GM10248 (cell line): ENCODE measurements at regions not wholly inside any gene's neighbourhood (a gene's known extent, or its start where the extent isn't known, plus 50 kb on each side); places are given as distances from the start of the nearest gene placed in this dataset.

Experiments
- CTCF ChIA-PET: fragments of 300-600 bp; sonication (Branson Sonifier 250); formaldehyde crosslinking; extraction: SDS; loops from one replicate; lab custom pipeline; 2021; ENCODE audit warnings: antibody characterized with exemption; lab: Yijun Ruan, JAX
- POLR2A ChIA-PET: fragments of 350-650 bp; sonication (Branson Sonifier 250); formaldehyde crosslinking; extraction: SDS; loops from one replicate; lab custom pipeline; 2020; ENCODE audit warnings: antibody characterized with exemption; lab: Yijun Ruan, JAX
- DNase-seq: peaks from one replicate; pipeline ENCODE4 v3.0.0; 2012; ENCODE audit errors: extremely low spot score
- CTCF ChIP-seq: IDR thresholded peaks from 2 replicates; pipeline ENCODE4 v1.5.1; 2012; ENCODE audit warnings: mild to moderate bottlenecking, low read depth; ENCODE audit errors: extremely low read depth, missing control alignments, control extremely low read depth

GRCh38 chr18:37689841-37690240, 124.2 kb upstream of the CELF4 start:
- TF ChIP-seq CTCF = no peak
- ChIA-PET POLR2A (no interaction called here), CTCF (interaction anchor here (1.0 to 1.2 kb wide), 3 partner anchors 8 to 18 kb away, joined by 3 to 4 read pairs (median 3); no protein-coding TSS in a partner anchor)
- no peak for DNase-seq

GRCh38 chr18:37684590-37684989, 119.0 kb upstream of the CELF4 start:
- POLR2A ChIA-PET = no interaction called here

GRCh38 chr18:37684183-37684582, 118.6 kb upstream of the CELF4 start:
- ChIA-PET CTCF (no interaction called here), POLR2A (no interaction called here)
- no peak for DNase-seq
- no peak for TF ChIP-seq CTCF

More at GRCh38 chr18:37684590-37684989, 119.0 kb upstream of the CELF4 start:
- no peak for DNase-seq
- CTCF ChIA-PET = no interaction called here
- TF ChIP-seq CTCF = no peak

GRCh38 chr18:37680911-37681310, 115.3 kb upstream of the CELF4 start:
- TF ChIP-seq CTCF = no peak
- CTCF ChIA-PET = interaction anchor here (1.2 kb wide), 1 partner anchor 9 kb away, joined by 3 read pairs; no protein-coding TSS in a partner anchor
- no peak for DNase-seq
- POLR2A ChIA-PET = no interaction called here

GRCh38 chr18:37676276-37676675, 110.7 kb upstream of the CELF4 start:
- POLR2A ChIA-PET = no interaction called here
- TF ChIP-seq CTCF = no peak
- no peak for DNase-seq
- CTCF ChIA-PET = interaction anchor here (0.9 kb wide), 1 partner anchor 17 kb away, joined by 3 read pairs; no protein-coding TSS in a partner anchor

- CTCF ChIA-PET = interaction anchor here (0.9 kb wide), 1 partner anchor 17 kb away, joined by 3 read pairs; no protein-coding TSS in a partner anchor
- no peak for TF ChIP-seq CTCF
- DNase-seq = no peak
- POLR2A ChIA-PET = no interaction called here
Measured at GRCh38 chr18:37675699-37676098, 110.1 kb upstream of the CELF4 start.
